SW480 (cell line): ENCODE measurements at regions not wholly inside any gene's neighbourhood (a gene's known extent, or its start where the extent isn't known, plus 50 kb on each side); places are given as distances from the start of the nearest gene placed in this dataset.

Experiments
- DNase-seq: peaks from one replicate; pipeline ENCODE4 v3.0.0-alpha.2; 2016; ENCODE audit warnings: low spot score

GRCh38 chr9:16202914-16203728 is 650.3 kb downstream of the CCDC171 start:
- no peak for DNase-seq

- no peak for DNase-seq
These were observed 651.1 kb downstream of the CCDC171 start for GRCh38 chr9:16203729-16204573.

- no peak for DNase-seq
These were observed 652.6 kb downstream of the CCDC171 start for GRCh38 chr9:16205455-16205854.

- DNase-seq: no peak
These were observed 653.7 kb downstream of the CCDC171 start for GRCh38 chr9:16206518-16206917.

- DNase-seq: no peak
These were observed 654.3 kb downstream of the CCDC171 start for GRCh38 chr9:16207161-16207560.

- DNase-seq: no peak
These were observed 657.6 kb downstream of the CCDC171 start for GRCh38 chr9:16210440-16210839.

GRCh38 chr9:16211946-16212345 is 658.5 kb downstream of the BNC2 start:
- DNase-seq: no peak

GRCh38 chr9:16213781-16214515 is 656.5 kb downstream of the BNC2 start:
- DNase-seq: no peak

GRCh38 chr9:16214677-16215352 is 655.7 kb downstream of the BNC2 start:
- DNase-seq: no peak

- no peak for DNase-seq
These were observed 655.2 kb downstream of the BNC2 start for GRCh38 chr9:16215353-16215680.

GRCh38 chr9:16217943-16218701 is 652.3 kb downstream of the BNC2 start:
- DNase-seq: no peak

- DNase-seq: no peak
These were observed 649.1 kb downstream of the BNC2 start for GRCh38 chr9:16221366-16221765.

GRCh38 chr9:16221822-16222547 is 648.5 kb downstream of the BNC2 start:
- no peak for DNase-seq

GRCh38 chr9:16223074-16223871 is 647.2 kb downstream of the BNC2 start:
- peak; percentile 16 for DNase-seq

GRCh38 chr9:16230731-16231130 is 639.7 kb downstream of the BNC2 start:
- DNase-seq: no peak

- DNase-seq: no peak
These were observed 634.2 kb downstream of the BNC2 start for GRCh38 chr9:16236311-16236710.

- no peak for DNase-seq
These were observed 633.6 kb downstream of the BNC2 start for GRCh38 chr9:16236882-16237281.

- DNase-seq: no peak
These were observed 631.8 kb downstream of the BNC2 start for GRCh38 chr9:16238623-16239138.

GRCh38 chr9:16241231-16241630 is 629.2 kb downstream of the BNC2 start:
- DNase-seq: no peak

GRCh38 chr9:16243798-16244197 is 626.7 kb downstream of the BNC2 start:
- no peak for DNase-seq
